GM12878 (cell line): ENCODE measurements at regions not wholly inside any gene's neighbourhood (a gene's known extent, or its start where the extent isn't known, plus 50 kb on each side); places are given as distances from the start of the nearest gene placed in this dataset.

Experiments used
- CEBPB ChIP-seq, 2 experiments: fragments of 150-350 bp in 1 of 2; IDR thresholded peaks; 2 replicates each; pipeline ENCODE4 v1.6.1; 2012 to 2014; ENCODE audit warnings: low read depth in 2 of 2, low read length in 2 of 2, borderline replicate concordance in 1 of 2, inconsistent platforms in 1 of 2
- EP300 ChIP-seq, 2 experiments: fragments of 150-350 bp in 1 of 2; IDR thresholded peaks; 2 replicates each; pipeline ENCODE4 v1.6.1; 2011 to 2012; ENCODE audit warnings: low read depth in 2 of 2, low read length in 2 of 2, borderline replicate concordance in 1 of 2, improper control_type of control experiment in 1 of 2, inconsistent platforms in 1 of 2; ENCODE audit not compliant: control insufficient read depth in 1 of 2
- ETV6 ChIP-seq, 2 experiments: fragments of 450-650 bp in 1 of 2; IDR thresholded peaks in 1 of 2; conservative IDR thresholded peaks in 1 of 2; 2 replicates each; pipeline ENCODE4 v1.6.1; 2014; ENCODE audit warnings: antibody characterized with exemption in 1 of 2, borderline replicate concordance in 1 of 2, low read depth in 1 of 2, mild to moderate bottlenecking in 1 of 2, moderate library complexity in 1 of 2
- FOXK2 ChIP-seq: fragments of 450-650 bp; IDR thresholded peaks from 2 replicates; pipeline ENCODE4 v1.6.1; 2017; ENCODE audit warnings: mild to moderate bottlenecking, moderate library complexity
- MAX ChIP-seq: IDR thresholded peaks from 2 replicates; pipeline ENCODE4 v1.6.1; 2012; ENCODE audit warnings: low read depth, low read length, improper control_type of control experiment
- POLR2A ChIP-seq: IDR thresholded peaks from 2 replicates; pipeline ENCODE4 v1.6.1; 2011; ENCODE audit warnings: low read depth, mild to moderate bottlenecking, low read length
- POLR2AphosphoS2 ChIP-seq: IDR thresholded peaks from 2 replicates; pipeline ENCODE4 v1.6.1; 2011; ENCODE audit warnings: low read depth, mild to moderate bottlenecking, low read length, improper control_type of control experiment, moderate library complexity
- POLR2AphosphoS5 ChIP-seq: IDR thresholded peaks from 2 replicates; pipeline ENCODE4 v1.6.1; 2011; ENCODE audit warnings: mild to moderate bottlenecking, low read length, inconsistent platforms
- SPI1 ChIP-seq: IDR thresholded peaks from 2 replicates; pipeline ENCODE4 v1.6.1; 2011; ENCODE audit warnings: low read depth, mild to moderate bottlenecking, low read length, moderate library complexity, borderline replicate concordance; ENCODE audit not compliant: insufficient read depth
- TF ChIP-seq, protein P1 (sequence below), 3 experiments: IDR thresholded peaks in 2 of 3; conservative IDR thresholded peaks in 1 of 3; 2 replicates each; pipeline ENCODE4 v1.5.1; 2011; ENCODE audit warnings: low read depth in 3 of 3, low read length in 3 of 3, mild to moderate bottlenecking in 3 of 3, control low read depth in 2 of 3, moderate library complexity in 2 of 3, inconsistent platforms in 1 of 3, mixed read lengths in 1 of 3; ENCODE audit not compliant: control insufficient read depth in 2 of 3, insufficient read depth in 1 of 3; ENCODE audit errors: extremely low read depth in 1 of 3

DNA sequence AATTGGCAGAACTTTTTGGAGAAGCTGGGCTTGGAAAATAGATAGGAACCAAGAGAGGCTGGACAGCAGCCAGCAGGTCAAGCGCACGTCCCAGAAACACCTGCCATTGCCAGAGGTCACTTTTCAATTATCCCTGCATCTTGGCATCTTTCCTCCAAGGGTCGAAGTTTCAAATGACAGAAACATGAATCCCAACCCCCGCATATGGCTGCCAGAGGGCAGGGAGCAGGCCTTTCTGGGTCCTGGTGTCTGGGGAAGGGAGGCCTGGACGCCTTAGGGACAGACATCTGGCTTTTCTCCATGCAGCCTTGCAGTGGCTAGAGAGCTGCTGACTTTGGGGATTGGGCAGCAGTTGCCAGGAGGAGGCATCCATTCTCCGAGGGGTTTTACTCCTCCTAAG, 164.5 kb upstream of the TPM1 start:
- no peak for TF ChIP-seq ETV6 (conservative IDR thresholded peaks at IDR 0.05 in 1 of 2, IDR thresholded peaks at IDR 0.05 in 1 of 2; ENCODE audit: borderline replicate concordance in 1 of 2, low read depth in 1 of 2)
- TF ChIP-seq MAX = no peak
- TF ChIP-seq SPI1 = no peak
- TF ChIP-seq, protein P1, sequence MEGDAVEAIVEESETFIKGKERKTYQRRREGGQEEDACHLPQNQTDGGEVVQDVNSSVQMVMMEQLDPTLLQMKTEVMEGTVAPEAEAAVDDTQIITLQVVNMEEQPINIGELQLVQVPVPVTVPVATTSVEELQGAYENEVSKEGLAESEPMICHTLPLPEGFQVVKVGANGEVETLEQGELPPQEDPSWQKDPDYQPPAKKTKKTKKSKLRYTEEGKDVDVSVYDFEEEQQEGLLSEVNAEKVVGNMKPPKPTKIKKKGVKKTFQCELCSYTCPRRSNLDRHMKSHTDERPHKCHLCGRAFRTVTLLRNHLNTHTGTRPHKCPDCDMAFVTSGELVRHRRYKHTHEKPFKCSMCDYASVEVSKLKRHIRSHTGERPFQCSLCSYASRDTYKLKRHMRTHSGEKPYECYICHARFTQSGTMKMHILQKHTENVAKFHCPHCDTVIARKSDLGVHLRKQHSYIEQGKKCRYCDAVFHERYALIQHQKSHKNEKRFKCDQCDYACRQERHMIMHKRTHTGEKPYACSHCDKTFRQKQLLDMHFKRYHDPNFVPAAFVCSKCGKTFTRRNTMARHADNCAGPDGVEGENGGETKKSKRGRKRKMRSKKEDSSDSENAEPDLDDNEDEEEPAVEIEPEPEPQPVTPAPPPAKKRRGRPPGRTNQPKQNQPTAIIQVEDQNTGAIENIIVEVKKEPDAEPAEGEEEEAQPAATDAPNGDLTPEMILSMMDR (IDR thresholded peaks at IDR 0.05 in 2 of 3, conservative IDR thresholded peaks at IDR 0.05 in 1 of 3; ENCODE audit: control insufficient read depth in 2 of 3, extremely low read depth in 1 of 3, insufficient read depth in 1 of 3, low read depth in 3 of 3, low read length in 3 of 3) = no peak
- no peak for TF ChIP-seq FOXK2
- no peak for TF ChIP-seq POLR2AphosphoS2
- TF ChIP-seq POLR2AphosphoS5 = no peak
- no peak for TF ChIP-seq POLR2A
- no peak for TF ChIP-seq EP300 (IDR thresholded peaks at IDR 0.05; ENCODE audit: borderline replicate concordance in 1 of 2, control insufficient read depth in 1 of 2, low read depth in 2 of 2, low read length in 2 of 2)
- TF ChIP-seq CEBPB (IDR thresholded peaks at IDR 0.05; ENCODE audit: borderline replicate concordance in 1 of 2, low read depth in 2 of 2, low read length in 2 of 2) = no peak
